SU-DHL-6 (cell line): ENCODE measurements at regions not wholly inside any gene's neighbourhood (a gene's known extent, or its start where the extent isn't known, plus 50 kb on each side); places are given as distances from the start of the nearest gene placed in this dataset.

Source experiments
- EZH2phosphoT487 ChIP-seq: fragments of 200-600 bp; sonication (generic), shearing (Covaris generic); conservative IDR thresholded peaks from 2 replicates; pipeline ENCODE4 v1.6.1; 2018; ENCODE audit warnings: mild to moderate bottlenecking, antibody characterized with exemption, low read length, moderate library complexity, mixed read lengths
- TF ChIP-seq, protein P1 (sequence below): fragments of 200-600 bp; sonication (generic); IDR thresholded peaks from one replicate; pipeline ENCODE4 v1.5.1; 2017; ENCODE audit warnings: antibody characterized with exemption, mild to moderate bottlenecking, low read length, moderate library complexity; ENCODE audit not compliant: insufficient read depth, poor library complexity, severe bottlenecking

- TF ChIP-seq, protein P1, sequence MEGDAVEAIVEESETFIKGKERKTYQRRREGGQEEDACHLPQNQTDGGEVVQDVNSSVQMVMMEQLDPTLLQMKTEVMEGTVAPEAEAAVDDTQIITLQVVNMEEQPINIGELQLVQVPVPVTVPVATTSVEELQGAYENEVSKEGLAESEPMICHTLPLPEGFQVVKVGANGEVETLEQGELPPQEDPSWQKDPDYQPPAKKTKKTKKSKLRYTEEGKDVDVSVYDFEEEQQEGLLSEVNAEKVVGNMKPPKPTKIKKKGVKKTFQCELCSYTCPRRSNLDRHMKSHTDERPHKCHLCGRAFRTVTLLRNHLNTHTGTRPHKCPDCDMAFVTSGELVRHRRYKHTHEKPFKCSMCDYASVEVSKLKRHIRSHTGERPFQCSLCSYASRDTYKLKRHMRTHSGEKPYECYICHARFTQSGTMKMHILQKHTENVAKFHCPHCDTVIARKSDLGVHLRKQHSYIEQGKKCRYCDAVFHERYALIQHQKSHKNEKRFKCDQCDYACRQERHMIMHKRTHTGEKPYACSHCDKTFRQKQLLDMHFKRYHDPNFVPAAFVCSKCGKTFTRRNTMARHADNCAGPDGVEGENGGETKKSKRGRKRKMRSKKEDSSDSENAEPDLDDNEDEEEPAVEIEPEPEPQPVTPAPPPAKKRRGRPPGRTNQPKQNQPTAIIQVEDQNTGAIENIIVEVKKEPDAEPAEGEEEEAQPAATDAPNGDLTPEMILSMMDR: no peak
- no peak for TF ChIP-seq EZH2phosphoT487
Measured at GRCh38 chr17:68665373-68665772, 64.2 kb upstream of the FAM20A start.
